ENCODE measurements at regions not wholly inside any gene's neighbourhood (a gene's known extent, or its start where the extent isn't known, plus 50 kb on each side); places are given as distances from the start of the nearest gene placed in this dataset.
"Not testable (repeated sequence)": the region's sequence is repeated elsewhere in the genome, so short reads cannot be mapped to it uniquely, and the experiment has no call there.

- TF ChIP-seq CTCF (conservative IDR thresholded peaks at IDR 0.05) (no peak), ZFX (IDR thresholded peaks at IDR 0.05) (no peak)
- no peak overlapping the region for H3K27ac ChIP-seq
These were observed 199.6 kb upstream of the OTX2 start for GRCh38 chr14:57009585-57010515.

GRCh38 chr14:57008534-57008933, 198.3 kb upstream of the OTX2 start:
- no peak for TF ChIP-seq CTCF (conservative IDR thresholded peaks at IDR 0.05)
- TF ChIP-seq ZFX (IDR thresholded peaks at IDR 0.05), result no peak
- no peak overlapping the region for H3K27ac ChIP-seq

GRCh38 chr14:56998728-56999127, 188.4 kb upstream of the OTX2 start:
- no peak for TF ChIP-seq CTCF (conservative IDR thresholded peaks at IDR 0.05)
- TF ChIP-seq ZFX (IDR thresholded peaks at IDR 0.05), result no peak
- no peak overlapping the region for H3K27ac ChIP-seq

GRCh38 chr14:56996721-56997399, 186.6 kb upstream of the OTX2 start:
- no peak overlapping the region for H3K27ac ChIP-seq
- TF ChIP-seq CTCF (conservative IDR thresholded peaks at IDR 0.05), result no peak
- TF ChIP-seq ZFX (IDR thresholded peaks at IDR 0.05), result no peak

GRCh38 chr14:56995010-56995409, 184.7 kb upstream of the OTX2 start:
- TF ChIP-seq ZFX (IDR thresholded peaks at IDR 0.05) (no peak), CTCF (conservative IDR thresholded peaks at IDR 0.05) (no peak)
- H3K27ac ChIP-seq, result no peak overlapping the region

- TF ChIP-seq CTCF (conservative IDR thresholded peaks at IDR 0.05) (no peak), ZFX (IDR thresholded peaks at IDR 0.05) (no peak)
- no peak overlapping the region for H3K27ac ChIP-seq
These were observed 182.1 kb upstream of the OTX2 start for GRCh38 chr14:56992332-56992820.

GRCh38 chr14:56990991-56991627, 180.8 kb upstream of the OTX2 start:
- not testable (repeated sequence) for H3K27ac ChIP-seq
